ENCODE measurements at regions not wholly inside any gene's neighbourhood (a gene's known extent, or its start where the extent isn't known, plus 50 kb on each side); places are given as distances from the start of the nearest gene placed in this dataset.

DNA sequence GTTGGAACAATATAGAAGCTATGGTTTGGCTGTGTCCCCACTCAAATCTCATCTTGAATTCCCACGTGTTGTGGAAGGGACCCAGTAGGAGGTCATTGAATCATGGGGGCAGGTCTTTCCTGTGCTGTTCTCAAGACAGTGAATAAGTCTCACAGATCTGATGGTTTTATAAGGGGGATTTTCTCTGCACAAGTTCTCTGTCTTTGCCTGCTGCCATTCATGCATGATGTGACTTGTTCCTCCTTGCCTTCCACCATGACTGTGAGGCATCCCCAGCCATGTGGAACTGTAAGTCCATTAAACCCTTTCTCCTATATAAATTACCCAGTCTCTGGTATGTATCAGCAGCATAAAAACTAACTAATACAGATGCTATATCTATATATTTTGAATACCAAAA lies 135.2 kb upstream of the EDNRA start:
- TF ChIP-seq YY1 (IDR thresholded peaks at IDR 0.05; ENCODE audit: insufficient read depth, insufficient read length) = no peak
- no peak for TF ChIP-seq SUZ12 (IDR thresholded peaks at IDR 0.05; ENCODE audit: extremely low read depth, insufficient read depth, insufficient read length)

All from NT2/D1 (cell line).